Activated CD8-positive, alpha-beta memory T cell treated with anti-CD3 and anti-CD28 coated beads for 48 hours (primary cell): ENCODE measurements at regions not wholly inside any gene's neighbourhood (a gene's known extent, or its start where the extent isn't known, plus 50 kb on each side); places are given as distances from the start of the nearest gene placed in this dataset.
"Not testable (repeated sequence)": the region's sequence is repeated elsewhere in the genome, so short reads cannot be mapped to it uniquely, and the experiment has no call there.

Experiments used
- DNase-seq, 3 experiments: peaks; one replicate each; pipeline ENCODE4 v3.0.0-alpha.2; 2020; ENCODE audit warnings: low read depth in 2 of 3, low spot score in 2 of 3

GRCh38 chr9:29290516-29290915 is 1717.2 kb upstream of the C9orf72 start:
- DNase-seq: no peak

DNA sequence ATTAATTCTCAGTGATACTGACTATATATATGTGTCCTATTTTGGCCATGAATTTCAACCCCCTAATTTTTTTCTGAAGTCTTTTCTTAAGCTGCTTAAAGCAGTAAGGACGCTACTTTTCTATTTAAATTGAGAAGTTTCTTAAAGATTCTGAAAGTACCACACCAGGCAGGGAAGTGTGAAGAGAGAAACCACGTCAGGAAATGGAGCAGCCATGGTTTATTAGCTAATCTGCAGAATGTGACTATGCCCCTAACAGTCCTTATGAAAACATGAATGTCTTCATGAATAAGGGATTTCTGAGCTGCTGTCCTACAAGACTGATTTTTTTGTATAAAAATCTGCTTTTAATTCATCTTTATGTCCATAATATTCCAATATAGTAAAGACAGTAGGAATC is 1724.3 kb upstream of the C9orf72 start:
- DNase-seq: no peak

GRCh38 chr9:29311221-29311620 is 1737.9 kb upstream of the C9orf72 start:
- no peak for DNase-seq

- DNase-seq: no peak
Measured at GRCh38 chr9:29312327-29312726, 1739.0 kb upstream of the C9orf72 start.

DNA sequence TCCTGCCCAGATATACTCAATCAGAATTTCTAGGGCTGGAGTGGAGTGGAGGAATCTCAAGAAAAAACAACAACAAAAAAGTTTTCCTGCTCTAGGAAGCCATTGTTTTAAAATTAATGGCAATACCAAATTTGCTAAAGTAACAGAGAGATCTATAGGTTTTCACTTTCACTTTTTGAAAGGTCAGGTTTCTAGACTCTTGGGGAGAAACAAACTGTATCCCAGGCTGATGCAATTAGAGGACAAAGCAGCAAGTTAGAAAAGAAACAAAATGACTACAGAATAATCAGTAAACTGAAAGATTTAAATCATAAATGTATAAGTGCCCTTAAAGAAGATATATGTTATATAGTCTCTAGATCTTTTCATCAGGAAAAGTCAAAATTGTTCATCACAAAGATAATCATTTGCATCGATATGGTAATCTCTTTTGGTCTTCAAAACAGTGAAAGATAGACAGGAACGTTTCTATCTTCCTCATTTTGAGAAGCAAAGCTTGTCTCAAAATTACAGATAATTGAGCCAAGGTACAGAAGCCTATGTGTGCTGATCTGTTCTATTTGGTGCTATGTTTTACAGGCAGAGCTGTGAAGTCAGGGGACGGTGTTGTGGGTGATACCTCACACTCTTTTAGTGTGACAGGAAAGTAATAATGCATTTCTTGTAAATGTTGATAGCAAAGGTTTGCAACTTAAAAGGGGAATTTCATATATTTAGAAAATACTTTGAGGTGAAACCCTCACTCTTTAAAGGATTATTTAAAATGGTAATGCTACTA is 1746.6 kb upstream of the C9orf72 start:
- no peak for DNase-seq

GRCh38 chr9:29322240-29322639 is 1749.0 kb upstream of the C9orf72 start:
- no peak for DNase-seq

GRCh38 chr9:29325894-29326293 is 1752.6 kb upstream of the C9orf72 start:
- DNase-seq: no peak

DNA sequence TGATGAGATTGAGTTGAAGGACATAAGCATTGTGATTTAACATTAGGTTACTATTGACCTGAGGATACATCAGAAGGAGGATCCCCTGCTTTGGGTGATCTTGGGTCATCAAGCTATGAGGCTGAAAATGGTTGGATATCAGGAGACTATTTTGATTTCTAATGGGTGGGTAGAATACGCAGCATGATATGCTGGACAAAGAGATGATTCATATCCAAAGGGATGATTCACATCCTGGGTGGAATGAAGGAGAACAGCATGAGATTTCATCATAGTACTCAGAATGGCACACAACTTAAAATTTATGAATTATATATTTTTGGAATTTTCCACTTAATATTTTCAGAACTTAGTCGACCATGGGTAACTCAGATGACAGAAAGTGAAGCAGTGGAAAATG is 1759.5 kb upstream of the C9orf72 start:
- no peak for DNase-seq

GRCh38 chr9:29336281-29336680 is 1763.0 kb upstream of the C9orf72 start:
- no peak for DNase-seq

DNA sequence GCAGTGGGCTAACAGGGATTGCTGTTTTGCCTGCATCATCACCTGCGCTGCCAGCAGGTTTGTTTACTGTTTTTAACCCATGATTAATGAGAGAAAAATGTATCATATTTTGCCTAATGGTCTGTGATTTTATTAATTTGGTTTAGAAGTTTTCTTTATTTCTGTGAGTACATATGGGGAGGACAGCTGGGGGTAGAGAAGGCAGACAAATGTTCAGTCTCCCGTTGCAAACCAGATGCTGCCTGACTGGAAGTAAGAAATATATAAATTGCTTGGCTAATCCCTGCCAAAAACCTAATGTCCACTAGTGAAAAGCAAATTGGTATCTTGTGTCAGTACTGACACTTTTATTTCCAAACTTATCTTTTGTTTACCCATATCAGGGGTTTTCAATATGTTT is 1766.1 kb upstream of the C9orf72 start:
- no peak for DNase-seq

DNA sequence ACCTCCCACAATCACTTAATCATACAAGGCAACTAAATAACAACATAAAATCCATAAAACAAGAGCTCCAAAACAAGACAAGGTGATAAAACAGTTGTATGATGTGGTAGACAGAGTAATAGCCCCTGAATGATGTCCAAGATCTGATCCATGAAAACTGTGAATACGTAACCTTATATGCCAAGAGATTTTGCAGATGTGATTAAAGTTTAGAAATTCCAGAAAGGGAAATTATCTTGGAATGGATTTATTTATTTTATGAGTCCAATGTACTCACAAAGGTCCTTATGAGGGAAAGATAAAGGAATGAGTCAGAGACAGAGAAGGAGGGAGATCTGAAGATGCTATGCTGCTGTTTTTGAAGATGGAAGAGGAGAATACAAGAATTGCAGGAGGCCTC is 1775.7 kb upstream of the C9orf72 start:
- no peak for DNase-seq

DNA sequence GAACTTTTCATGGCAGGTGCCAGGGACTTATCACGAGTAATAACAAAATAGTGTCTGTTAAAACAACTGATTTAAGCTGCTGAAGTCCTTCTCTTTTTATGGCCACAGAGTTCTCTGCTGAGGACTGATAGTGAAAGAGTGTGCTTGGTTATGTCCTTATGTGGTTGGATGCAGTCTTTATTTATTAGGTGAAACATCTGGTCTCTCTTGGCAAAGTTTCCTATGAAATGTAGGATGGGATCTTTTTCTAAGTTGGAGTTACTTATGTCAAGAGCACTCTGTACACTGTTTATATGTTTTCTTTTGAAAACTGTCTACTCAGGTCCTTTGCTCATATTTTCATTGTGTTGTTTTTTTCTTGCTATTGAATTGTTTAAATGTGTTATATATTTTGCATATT is 1816.1 kb upstream of the C9orf72 start:
- DNase-seq: no peak

DNA sequence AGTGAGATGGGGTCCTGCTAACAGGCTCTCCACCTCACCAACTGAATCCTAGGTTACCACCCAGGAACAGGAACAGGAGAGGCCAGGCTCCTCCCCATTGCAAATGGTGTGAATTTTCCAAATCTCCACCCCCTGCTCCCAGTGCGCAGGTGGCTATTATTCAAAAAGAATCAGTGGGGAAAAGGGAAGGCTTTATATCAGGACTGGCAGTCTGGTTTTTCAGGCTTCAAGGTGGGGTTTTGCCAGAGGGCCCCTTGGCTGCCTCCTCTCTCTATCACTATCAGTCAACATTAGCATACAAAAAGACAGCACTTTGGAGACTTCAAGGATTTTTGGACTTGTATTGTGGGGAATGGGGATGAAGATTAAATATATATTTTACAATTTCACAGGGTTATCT is 1817.6 kb upstream of the C9orf72 start:
- no peak for DNase-seq

DNA sequence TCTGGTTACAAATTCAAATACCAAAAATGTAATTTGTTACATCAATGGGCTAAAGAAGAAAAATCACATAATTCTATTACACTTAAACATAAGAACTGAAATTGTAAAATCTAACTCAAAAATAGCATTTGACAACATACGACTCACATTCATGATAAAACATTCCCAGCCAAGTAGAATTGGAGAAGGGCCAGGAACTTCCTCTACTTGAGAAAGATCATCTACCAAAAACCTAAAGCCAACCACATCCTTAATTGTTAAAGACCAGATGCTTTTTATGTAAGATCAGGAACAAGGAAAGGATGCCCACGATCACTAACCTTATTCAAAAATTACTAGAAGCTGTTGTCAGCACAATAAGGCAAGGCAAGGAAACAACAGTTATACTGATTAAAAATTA is 1819.8 kb upstream of the C9orf72 start:
- no peak for DNase-seq

DNA sequence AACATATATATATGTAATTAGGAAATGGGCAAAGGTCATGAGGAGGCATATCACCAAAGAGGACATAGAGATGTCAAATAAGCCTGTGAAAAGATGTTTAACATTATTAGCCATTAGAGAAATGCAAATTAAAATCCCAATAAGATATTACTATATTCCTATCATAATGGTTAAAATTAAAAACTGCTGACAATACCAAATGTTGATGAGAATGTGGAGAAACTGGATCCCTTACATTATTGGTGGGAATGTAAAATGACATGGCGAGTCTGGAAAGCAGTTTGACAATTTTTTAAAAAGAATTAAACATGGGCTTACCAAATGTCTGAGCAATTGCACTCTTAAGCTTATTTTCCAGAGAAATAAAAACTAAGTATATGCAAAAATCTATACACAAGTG is 1821.6 kb upstream of the C9orf72 start:
- no peak for DNase-seq

GRCh38 chr9:29397148-29397547 is 1823.9 kb upstream of the C9orf72 start:
- no peak for DNase-seq

- DNase-seq: no peak
Measured at GRCh38 chr9:29416204-29416603, 1842.9 kb upstream of the C9orf72 start.

DNA sequence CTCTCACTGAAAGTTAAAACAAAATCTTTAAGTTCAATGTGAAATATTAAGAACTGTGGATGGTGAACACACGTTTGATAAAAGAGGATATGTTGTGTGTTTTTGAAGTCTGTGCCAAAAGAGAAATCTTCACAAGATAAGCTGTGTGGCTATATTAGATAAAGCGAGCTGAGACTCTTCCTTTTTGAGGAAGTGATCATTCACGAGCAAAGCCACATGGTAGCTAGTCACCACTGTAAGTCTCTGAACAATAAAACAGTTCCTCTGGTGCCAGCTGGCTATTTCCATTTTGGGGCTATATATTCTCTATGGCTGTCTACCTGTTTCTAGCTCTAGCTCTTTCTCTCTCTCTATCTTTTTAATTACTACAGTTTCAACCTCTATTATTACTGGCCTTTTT is 1849.2 kb upstream of the C9orf72 start:
- no peak for DNase-seq

GRCh38 chr9:29432191-29432590 is 1858.9 kb upstream of the C9orf72 start:
- no peak for DNase-seq

- DNase-seq: not testable (repeated sequence)
Measured at GRCh38 chr9:29432656-29433055, 1859.4 kb upstream of the C9orf72 start.

GRCh38 chr9:29435368-29435767 is 1862.1 kb upstream of the C9orf72 start:
- no peak for DNase-seq

GRCh38 chr9:29437526-29437925 is 1864.2 kb upstream of the C9orf72 start:
- no peak for DNase-seq

GRCh38 chr9:29439961-29440360 is 1866.7 kb upstream of the C9orf72 start:
- no peak for DNase-seq
